Dermis blood vessel endothelial cell (primary cell): ENCODE measurements at regions not wholly inside any gene's neighbourhood (a gene's known extent, or its start where the extent isn't known, plus 50 kb on each side); places are given as distances from the start of the nearest gene placed in this dataset.

Experiments
- DNase-seq: peaks from one replicate; pipeline ENCODE4 v3.0.0; 2010

DNA sequence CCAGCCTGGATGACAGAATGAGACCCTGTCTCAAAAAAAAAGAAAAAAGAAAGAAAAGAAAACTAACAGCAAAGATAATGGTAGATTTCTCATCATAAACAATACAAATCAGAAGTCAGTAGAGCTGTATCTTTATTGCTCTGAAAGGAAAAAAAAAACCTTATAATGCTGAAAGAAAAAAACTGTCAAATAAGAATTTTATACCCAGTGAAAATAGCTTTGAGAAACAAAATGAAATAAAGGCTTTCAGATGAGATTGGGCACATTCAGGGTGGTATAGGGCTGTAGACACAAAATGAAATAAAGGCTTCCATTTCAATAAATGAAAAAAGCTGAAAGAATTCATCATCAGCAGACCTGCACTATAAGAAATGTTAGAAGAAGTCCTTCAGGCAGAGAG is 105.0 kb upstream of the FOXN3 start:
- DNase-seq = no peak

DNA sequence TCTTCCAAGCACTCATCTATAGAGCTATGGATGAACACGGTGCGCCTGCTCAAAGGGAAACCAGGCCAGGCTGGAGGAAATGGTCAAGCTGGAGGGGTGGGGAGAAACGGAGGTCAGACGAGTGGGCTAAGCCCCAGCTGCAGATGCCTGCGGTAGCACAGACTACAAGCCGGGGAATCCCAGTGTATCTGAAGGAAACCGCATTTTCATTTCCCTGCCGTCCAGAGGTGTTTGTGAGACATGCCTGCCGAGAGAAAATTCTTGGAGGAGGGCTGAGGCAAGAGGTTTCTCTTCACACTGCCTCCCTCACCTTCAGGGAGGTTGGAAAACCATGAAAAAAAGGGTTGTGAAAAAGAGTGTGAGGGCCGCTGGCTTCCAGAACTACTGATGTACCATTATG is 102.0 kb upstream of the FOXN3 start:
- DNase-seq = no peak

DNA sequence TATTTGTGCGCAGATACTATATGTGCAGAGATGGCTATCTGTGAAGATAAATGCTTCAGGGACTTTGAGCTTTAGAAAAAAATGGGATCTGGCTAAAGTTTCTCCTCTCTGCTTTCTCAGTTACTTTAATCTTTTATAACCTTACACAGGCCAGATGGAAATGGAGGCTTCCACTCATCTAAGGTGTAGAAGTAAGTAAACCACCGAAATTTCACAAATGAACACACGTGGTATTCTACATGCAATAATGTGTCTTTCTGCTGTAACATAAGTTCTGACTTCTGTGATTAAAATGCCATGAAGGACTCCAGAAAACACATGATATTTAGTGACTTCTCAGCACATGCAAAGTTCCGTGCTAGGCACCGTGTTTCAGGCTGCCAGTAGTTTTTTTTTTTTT is 99.1 kb upstream of the FOXN3 start:
- no peak for DNase-seq

- no peak for DNase-seq
Measured at GRCh38 chr14:89514601-89515000, 97.6 kb upstream of the FOXN3 start.

DNA sequence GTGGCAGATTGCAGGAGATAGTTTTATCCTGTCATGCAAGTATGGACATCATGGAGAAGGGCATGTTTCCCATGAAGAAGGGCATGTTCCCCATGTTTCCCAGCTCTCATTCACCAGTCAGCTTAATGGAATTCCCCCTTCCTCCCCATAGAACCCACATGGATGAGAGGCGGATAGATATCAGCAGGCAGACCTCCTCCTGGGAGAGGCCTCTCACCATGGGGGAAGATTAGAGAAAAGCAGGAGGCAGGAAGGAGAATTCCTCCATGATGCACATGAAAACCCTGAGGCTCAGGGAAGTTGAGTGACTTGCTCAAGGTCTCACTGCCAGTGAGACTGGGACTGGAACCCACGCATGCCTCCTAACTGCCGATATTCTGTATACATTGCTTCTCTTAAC is 92.9 kb upstream of the FOXN3 start:
- no peak for DNase-seq

DNA sequence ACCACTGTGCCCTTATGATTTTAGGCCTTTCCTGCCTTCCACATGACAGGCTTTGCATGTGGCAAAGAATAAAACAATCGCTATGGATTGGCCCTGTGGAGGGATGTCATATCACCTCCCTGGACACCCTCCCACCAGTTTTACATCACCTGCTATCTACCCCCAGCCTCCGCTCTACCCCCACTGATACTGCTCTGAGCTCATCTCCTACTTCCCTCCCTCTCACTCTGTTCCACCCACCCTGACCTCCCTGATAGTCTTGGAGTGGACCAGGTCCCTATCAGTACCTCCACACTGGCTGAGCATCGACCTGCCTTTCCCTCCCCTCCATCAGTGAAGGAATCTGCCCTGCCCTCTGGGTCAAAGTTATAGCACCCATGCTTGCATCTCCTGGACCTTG is 91.8 kb upstream of the FOXN3 start:
- DNase-seq = no peak

GRCh38 chr14:89507926-89508460 is 91.0 kb upstream of the FOXN3 start:
- peak; percentile 15 for DNase-seq

GRCh38 chr14:89507521-89507920 is 90.5 kb upstream of the FOXN3 start:
- peak; percentile 68 for DNase-seq

- DNase-seq = peak; percentile 15
Measured at GRCh38 chr14:89506891-89507452, 89.9 kb upstream of the FOXN3 start.

DNA sequence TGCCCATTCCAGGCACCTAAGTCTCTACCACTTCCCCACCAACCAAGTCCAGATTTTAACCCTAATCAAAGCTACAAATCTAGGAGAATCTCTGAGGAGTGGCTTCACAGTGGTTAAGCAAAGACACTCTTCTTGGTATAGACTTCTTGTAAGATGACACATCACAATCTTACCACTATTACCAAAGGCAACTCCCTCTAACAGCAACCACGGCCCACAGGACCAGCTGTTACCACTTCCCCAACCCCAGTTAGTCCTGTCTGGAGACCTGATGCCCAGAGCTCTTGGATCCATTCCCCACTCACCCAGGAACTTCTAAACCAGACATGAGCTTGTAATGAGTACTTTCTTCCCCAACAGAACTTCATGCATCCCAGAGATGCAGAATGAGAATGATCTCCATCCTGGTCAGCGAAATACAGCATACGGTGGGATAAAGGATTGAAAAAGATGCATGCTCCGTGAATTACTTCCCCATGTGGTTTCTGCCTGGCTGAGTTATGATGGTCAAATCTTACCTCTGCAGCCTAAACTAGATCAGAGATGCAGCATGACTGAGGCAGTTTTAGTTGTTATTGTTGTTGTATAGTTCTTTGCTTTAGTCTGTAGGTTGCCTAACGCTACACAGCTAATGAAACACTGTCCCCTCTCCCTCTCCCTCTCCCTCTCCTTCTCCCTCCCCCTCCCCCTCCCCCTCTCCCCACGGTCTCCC is 87.7 kb upstream of the FOXN3 start:
- no peak for DNase-seq

DNA sequence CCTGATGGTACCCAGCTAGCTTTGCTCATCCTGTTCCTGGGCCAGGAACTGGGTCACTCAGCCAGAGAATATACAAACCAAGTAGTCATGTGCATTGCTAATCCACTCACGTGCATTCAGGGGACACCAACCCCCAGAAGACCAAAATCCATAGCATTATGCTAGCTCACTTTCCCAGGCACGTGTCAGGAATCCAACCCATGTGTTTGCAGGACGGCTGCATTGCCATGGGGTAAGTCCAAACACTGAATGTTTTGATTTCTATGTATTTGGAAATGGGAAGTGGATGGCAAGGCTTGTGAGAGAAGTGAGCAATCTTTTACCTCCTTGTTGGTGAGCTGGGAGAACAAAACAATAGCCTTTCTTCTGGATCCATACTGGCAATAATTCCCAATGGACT is 87.1 kb upstream of the FOXN3 start:
- DNase-seq = no peak

DNA sequence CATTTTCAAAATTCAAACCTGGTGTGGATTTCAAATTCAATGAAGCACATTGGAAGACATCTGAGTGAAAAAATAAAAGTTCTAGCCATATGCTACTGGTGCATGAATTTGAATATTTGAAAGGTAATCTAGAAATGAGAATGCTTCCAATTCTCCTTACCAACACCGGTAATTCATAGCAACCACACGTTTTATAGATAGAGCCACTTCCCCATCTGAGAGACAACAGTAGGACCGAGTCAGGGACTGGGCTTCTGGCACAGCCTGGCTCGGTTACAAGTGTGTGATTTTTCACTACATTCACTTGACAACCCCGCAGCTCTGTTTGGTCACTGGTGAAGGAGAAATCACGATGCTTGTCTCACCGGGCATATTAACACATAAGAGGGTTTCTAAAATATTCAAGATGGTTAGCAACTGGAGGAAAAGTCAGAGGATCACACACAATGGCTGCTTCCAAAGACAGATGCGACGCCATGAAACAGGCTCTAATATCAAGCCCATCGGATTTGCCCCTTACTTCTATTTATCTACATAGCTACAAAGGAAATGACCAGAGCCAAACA is 86.5 kb upstream of the FOXN3 start:
- DNase-seq = no peak

- no peak for DNase-seq
Measured at GRCh38 chr14:89502966-89503365, 85.9 kb upstream of the FOXN3 start.

DNA sequence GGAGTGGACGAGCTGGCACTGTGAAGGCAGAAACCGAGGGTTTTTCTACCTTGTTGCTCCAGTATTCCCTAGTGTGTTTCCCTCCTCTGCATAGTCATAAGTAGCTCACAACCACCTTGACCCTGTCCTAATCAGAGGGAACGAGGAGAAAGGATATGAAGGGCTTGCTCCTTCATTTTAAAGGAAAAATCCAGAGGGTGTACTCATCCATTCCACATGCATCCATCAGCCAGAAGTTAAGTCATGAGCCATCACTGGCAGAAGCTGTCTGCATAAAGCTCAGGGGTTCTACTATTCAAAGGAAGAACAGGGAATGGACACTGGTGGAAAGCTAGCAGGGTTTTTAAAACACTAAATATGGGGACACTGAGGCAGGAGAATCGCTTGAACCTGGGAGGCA is 84.3 kb upstream of the FOXN3 start:
- DNase-seq = no peak

GRCh38 chr14:89500303-89500702 is 83.3 kb upstream of the FOXN3 start:
- DNase-seq = no peak

- DNase-seq = no peak
Measured at GRCh38 chr14:89498878-89499277, 81.8 kb upstream of the FOXN3 start.

DNA sequence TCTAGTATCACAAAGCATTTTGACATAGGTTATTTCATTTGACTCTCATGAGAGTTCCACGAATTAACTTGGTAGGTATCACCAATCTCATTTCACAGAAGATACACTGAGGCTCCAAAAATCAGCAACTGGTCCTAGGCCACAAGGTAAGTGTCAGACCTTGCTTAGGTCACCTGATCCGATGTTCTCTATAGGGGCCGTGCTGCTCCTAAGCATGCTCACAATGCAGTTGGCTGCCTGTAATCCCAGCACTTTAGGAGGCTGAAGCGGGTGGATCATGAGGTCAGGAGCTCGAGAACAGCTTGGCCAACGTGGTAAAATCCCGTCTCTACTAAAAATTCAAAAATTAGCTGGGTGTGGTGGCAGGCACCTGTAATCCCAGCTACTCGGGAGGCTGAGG is 78.7 kb upstream of the FOXN3 start:
- no peak for DNase-seq

- no peak for DNase-seq
Measured at GRCh38 chr14:89493877-89494634, 77.0 kb upstream of the FOXN3 start.

DNA sequence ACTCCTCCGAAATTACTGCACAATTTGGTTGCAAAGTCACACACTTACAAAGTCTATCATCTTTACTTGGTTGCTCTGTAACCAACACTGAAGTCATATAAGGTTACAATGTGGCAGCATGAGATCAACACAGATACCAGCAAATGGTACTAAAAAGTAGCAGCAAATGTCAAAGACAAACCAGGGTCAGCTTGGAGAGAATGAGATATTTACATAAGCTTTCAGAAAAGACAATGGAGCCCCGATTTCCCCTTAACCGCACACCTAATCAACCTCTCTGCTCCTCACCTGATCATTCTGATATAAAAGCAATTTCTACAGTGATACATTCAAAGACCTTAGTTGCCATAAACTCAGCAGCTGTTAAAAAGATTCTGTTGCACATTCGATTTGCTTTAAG is 76.4 kb upstream of the FOXN3 start:
- DNase-seq = no peak

GRCh38 chr14:89491711-89492381 is 74.8 kb upstream of the FOXN3 start:
- DNase-seq = peak; percentile 74

- no peak for DNase-seq
Measured at GRCh38 chr14:89490466-89490865, 73.4 kb upstream of the FOXN3 start.

DNA sequence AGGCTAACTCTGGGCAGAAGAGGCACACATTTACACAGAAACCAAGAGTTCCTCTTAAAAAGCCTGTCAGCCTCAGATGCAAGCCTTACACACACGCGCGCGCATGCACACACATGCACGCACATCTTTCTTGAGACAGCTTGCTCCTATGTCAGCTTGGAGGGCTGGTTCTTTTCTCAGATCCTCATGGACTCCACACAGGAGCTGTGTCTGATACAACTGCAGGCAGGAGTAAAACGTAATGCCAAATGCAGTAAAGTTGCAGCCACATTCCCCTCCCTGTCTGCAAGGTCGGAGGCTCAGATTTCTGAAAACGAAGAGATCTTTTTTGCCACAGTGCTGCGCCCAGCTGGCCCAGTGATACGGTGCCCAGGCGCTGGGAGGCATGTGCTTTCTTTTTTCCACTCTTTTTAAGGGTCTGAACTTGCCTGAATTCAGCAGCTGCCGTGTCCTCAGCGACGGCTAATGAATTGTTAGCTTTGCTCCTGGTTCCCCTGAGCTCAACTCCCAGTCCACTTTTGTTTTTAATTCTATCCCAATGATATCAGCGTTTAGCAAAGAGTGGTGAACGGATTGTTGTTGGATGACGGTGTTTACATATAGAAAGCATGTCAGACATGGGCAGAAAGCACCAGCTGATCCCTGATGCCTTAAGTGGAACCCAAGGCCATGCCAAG is 72.9 kb upstream of the FOXN3 start:
- no peak for DNase-seq
